ENCODE measurements at regions not wholly inside any gene's neighbourhood (a gene's known extent, or its start where the extent isn't known, plus 50 kb on each side); places are given as distances from the start of the nearest gene placed in this dataset.

GRCh38 chr16:87125206-87126155 lies 191.7 kb downstream of the C16orf95 start:
- H4K20me1 ChIP-seq (ENCODE audit: control insufficient read depth, extremely low read depth, insufficient read depth, low read length), result no peaks in the 10 kb centered on the region
- TF ChIP-seq CTCF (conservative IDR thresholded peaks at IDR 0.05 in 1 of 2, IDR thresholded peaks at IDR 0.05 in 1 of 2; ENCODE audit: low read depth in 1 of 2, low read length in 2 of 2) (no peak), EZH2 (IDR thresholded peaks at IDR 0.05; ENCODE audit: low read length, missing control alignments) (no peak)
- no peak overlapping the region for H3K9ac ChIP-seq (ENCODE audit: insufficient read depth, low read length)
- H3K4me3 ChIP-seq (replicated peaks in 1 of 4; ENCODE audit: control extremely low read depth in 1 of 4, insufficient read depth in 1 of 4, low read depth in 3 of 4, low read length in 4 of 4), result no peak overlapping the region
- H3K4me2 ChIP-seq (ENCODE audit: extremely low read depth, insufficient read depth, low read length), result no peak overlapping the region
- H3K36me3 ChIP-seq (ENCODE audit: control insufficient read depth, insufficient read depth, low read length), result no peaks in the 10 kb centered on the region
- H3K27ac ChIP-seq (ENCODE audit: insufficient read depth, low read length), result no peak overlapping the region
- no peak overlapping the region for H2AFZ ChIP-seq (ENCODE audit: low read length)
- H3K4me1 ChIP-seq (ENCODE audit: control insufficient read depth, extremely low read depth, insufficient read depth, low read length), result peaks cover 2% of the 10 kb centered on the region
- H3K9me3 ChIP-seq (ENCODE audit: control insufficient read depth, insufficient read depth, low read depth, low read length), result no peaks in the 10 kb centered on the region
- H3K27me3 ChIP-seq (ENCODE audit: control insufficient read depth, insufficient read depth, low read length), result no peaks in the 10 kb centered on the region
- H3K79me2 ChIP-seq (ENCODE audit: control insufficient read depth, insufficient read depth, low read length), result no peaks in the 10 kb centered on the region
- DNase-seq (ENCODE audit: low read depth in 2 of 2), result no peak

- H3K4me3 ChIP-seq (replicated peaks in 1 of 4; ENCODE audit: control extremely low read depth in 1 of 4, insufficient read depth in 1 of 4, low read depth in 3 of 4, low read length in 4 of 4), result no peak overlapping the region
- H3K4me2 ChIP-seq (ENCODE audit: extremely low read depth, insufficient read depth, low read length), result no peak overlapping the region
- H3K9ac ChIP-seq (ENCODE audit: insufficient read depth, low read length), result no peak overlapping the region
- H4K20me1 ChIP-seq (ENCODE audit: control insufficient read depth, extremely low read depth, insufficient read depth, low read length), result no peaks in the 10 kb centered on the region
- H3K4me1 ChIP-seq (ENCODE audit: control insufficient read depth, extremely low read depth, insufficient read depth, low read length), result peaks cover 2% of the 10 kb centered on the region
- H3K79me2 ChIP-seq (ENCODE audit: control insufficient read depth, insufficient read depth, low read length), result no peaks in the 10 kb centered on the region
- H3K27me3 ChIP-seq (ENCODE audit: control insufficient read depth, insufficient read depth, low read length), result peaks cover under 1% of the 10 kb centered on the region
- no peaks in the 10 kb centered on the region for H3K9me3 ChIP-seq (ENCODE audit: control insufficient read depth, insufficient read depth, low read depth, low read length)
- H3K36me3 ChIP-seq (ENCODE audit: control insufficient read depth, insufficient read depth, low read length), result no peaks in the 10 kb centered on the region
- no peak overlapping the region for H3K27ac ChIP-seq (ENCODE audit: insufficient read depth, low read length)
- H2AFZ ChIP-seq (ENCODE audit: low read length), result no peak overlapping the region
- no peak for DNase-seq (ENCODE audit: low read depth in 2 of 2)
- TF ChIP-seq EZH2 (IDR thresholded peaks at IDR 0.05; ENCODE audit: low read length, missing control alignments) (no peak), CTCF (conservative IDR thresholded peaks at IDR 0.05 in 1 of 2, IDR thresholded peaks at IDR 0.05 in 1 of 2; ENCODE audit: low read depth in 1 of 2, low read length in 2 of 2) (no peak)
These were observed 190.7 kb downstream of the C16orf95 start for GRCh38 chr16:87126403-87127025.

GRCh38 chr16:87127061-87127765 lies 190.0 kb downstream of the C16orf95 start:
- DNase-seq (ENCODE audit: low read depth in 2 of 2), result peak; percentile 49 to 70
- no peak overlapping the region for H3K4me3 ChIP-seq (replicated peaks in 1 of 4; ENCODE audit: control extremely low read depth in 1 of 4, insufficient read depth in 1 of 4, low read depth in 3 of 4, low read length in 4 of 4)
- TF ChIP-seq EZH2 (IDR thresholded peaks at IDR 0.05; ENCODE audit: low read length, missing control alignments) (no peak), CTCF (conservative IDR thresholded peaks at IDR 0.05 in 1 of 2, IDR thresholded peaks at IDR 0.05 in 1 of 2; ENCODE audit: low read depth in 1 of 2, low read length in 2 of 2) (no peak)
- H2AFZ ChIP-seq (ENCODE audit: low read length), result peak overlapping the region; percentile 77
- H3K4me2 ChIP-seq (ENCODE audit: extremely low read depth, insufficient read depth, low read length), result peak overlapping the region; percentile 37
- H3K27ac ChIP-seq (ENCODE audit: insufficient read depth, low read length), result no peak overlapping the region
- H3K36me3 ChIP-seq (ENCODE audit: control insufficient read depth, insufficient read depth, low read length), result no peaks in the 10 kb centered on the region
- H3K9ac ChIP-seq (ENCODE audit: insufficient read depth, low read length), result no peak overlapping the region
- H3K9me3 ChIP-seq (ENCODE audit: control insufficient read depth, insufficient read depth, low read depth, low read length), result no peaks in the 10 kb centered on the region
- no peaks in the 10 kb centered on the region for H4K20me1 ChIP-seq (ENCODE audit: control insufficient read depth, extremely low read depth, insufficient read depth, low read length)
- H3K79me2 ChIP-seq (ENCODE audit: control insufficient read depth, insufficient read depth, low read length), result no peaks in the 10 kb centered on the region
- peaks cover 2% of the 10 kb centered on the region for H3K4me1 ChIP-seq (ENCODE audit: control insufficient read depth, extremely low read depth, insufficient read depth, low read length)
- peaks cover 2% of the 10 kb centered on the region for H3K27me3 ChIP-seq (ENCODE audit: control insufficient read depth, insufficient read depth, low read length)
